Gastrocnemius medialis (tissue), 4 donors: ENCODE measurements at regions not wholly inside any gene's neighbourhood (a gene's known extent, or its start where the extent isn't known, plus 50 kb on each side); places are given as distances from the start of the nearest gene placed in this dataset.

ENCODE experiments used
- POLR2A ChIP-seq, 2 donors: fragments of 450-650 bp; IDR thresholded peaks; one replicate each; pipeline ENCODE4 v1.6.1; 2017; ENCODE audit warnings: antibody characterized with exemption in 2 of 2, mild to moderate bottlenecking in 2 of 2, moderate library complexity in 2 of 2
- TF ChIP-seq, protein P1 (sequence below), 5 experiments: fragments of 450-650 bp in 3 of 5; fragments of 200-600 bp in 2 of 5; sonication (generic) in 2 of 5; IDR thresholded peaks in 4 of 5; conservative IDR thresholded peaks in 1 of 5; 1 replicate in 4 of 5; 2 replicates in 1 of 5; pipeline ENCODE4 v1.5.1; 2016 to 2019; ENCODE audit warnings: antibody characterized with exemption in 5 of 5, mild to moderate bottlenecking in 3 of 5, moderate library complexity in 3 of 5

DNA sequence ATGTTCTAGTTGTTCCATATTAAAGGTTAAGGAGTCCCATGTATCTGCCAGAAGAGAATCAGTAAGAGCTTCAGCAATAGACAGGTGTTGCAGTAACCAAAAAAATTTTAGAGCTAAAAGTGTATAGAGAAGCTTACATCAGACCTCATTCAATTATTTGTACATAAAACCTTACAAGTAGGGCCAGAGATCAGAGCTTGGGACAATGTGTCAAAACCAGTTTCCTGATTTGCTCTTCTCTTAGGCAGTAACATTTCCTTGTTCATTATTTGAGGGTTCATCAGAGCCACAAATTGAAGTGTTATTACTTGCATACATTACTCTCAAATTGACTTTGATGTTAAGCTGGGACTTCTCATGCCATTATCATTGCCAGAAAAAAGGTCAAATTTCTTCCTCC lies 55.5 kb upstream of the ATXN7L3B start:
- TF ChIP-seq, protein P1, sequence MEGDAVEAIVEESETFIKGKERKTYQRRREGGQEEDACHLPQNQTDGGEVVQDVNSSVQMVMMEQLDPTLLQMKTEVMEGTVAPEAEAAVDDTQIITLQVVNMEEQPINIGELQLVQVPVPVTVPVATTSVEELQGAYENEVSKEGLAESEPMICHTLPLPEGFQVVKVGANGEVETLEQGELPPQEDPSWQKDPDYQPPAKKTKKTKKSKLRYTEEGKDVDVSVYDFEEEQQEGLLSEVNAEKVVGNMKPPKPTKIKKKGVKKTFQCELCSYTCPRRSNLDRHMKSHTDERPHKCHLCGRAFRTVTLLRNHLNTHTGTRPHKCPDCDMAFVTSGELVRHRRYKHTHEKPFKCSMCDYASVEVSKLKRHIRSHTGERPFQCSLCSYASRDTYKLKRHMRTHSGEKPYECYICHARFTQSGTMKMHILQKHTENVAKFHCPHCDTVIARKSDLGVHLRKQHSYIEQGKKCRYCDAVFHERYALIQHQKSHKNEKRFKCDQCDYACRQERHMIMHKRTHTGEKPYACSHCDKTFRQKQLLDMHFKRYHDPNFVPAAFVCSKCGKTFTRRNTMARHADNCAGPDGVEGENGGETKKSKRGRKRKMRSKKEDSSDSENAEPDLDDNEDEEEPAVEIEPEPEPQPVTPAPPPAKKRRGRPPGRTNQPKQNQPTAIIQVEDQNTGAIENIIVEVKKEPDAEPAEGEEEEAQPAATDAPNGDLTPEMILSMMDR (IDR thresholded peaks at IDR 0.05 in 4 of 5, conservative IDR thresholded peaks at IDR 0.05 in 1 of 5): no peak
- no peak for TF ChIP-seq POLR2A (IDR thresholded peaks at IDR 0.05)
